ENCODE measurements at regions not wholly inside any gene's neighbourhood (a gene's known extent, or its start where the extent isn't known, plus 50 kb on each side); places are given as distances from the start of the nearest gene placed in this dataset.

DNA sequence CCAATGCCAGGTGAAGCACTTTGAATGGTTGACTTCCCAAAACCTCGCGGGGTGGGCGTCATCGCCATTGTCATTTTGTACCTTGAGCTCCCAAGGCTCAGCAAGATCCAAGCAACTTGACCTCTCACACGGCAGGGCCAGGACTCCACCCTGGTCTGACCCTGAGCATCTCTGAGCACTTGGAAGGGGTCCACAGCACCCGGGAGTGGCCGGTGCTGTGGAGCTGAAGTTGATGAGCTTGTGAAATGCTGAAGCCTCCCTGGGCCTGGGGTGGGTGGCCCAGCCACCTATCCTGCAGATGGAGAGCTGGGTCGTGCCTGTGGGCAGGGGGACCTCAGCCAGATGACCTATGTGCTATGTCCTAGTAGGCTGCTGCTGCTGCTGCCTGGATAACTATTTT lies 283.3 kb upstream of the FOXF1 start:
- TF ChIP-seq, protein P1, sequence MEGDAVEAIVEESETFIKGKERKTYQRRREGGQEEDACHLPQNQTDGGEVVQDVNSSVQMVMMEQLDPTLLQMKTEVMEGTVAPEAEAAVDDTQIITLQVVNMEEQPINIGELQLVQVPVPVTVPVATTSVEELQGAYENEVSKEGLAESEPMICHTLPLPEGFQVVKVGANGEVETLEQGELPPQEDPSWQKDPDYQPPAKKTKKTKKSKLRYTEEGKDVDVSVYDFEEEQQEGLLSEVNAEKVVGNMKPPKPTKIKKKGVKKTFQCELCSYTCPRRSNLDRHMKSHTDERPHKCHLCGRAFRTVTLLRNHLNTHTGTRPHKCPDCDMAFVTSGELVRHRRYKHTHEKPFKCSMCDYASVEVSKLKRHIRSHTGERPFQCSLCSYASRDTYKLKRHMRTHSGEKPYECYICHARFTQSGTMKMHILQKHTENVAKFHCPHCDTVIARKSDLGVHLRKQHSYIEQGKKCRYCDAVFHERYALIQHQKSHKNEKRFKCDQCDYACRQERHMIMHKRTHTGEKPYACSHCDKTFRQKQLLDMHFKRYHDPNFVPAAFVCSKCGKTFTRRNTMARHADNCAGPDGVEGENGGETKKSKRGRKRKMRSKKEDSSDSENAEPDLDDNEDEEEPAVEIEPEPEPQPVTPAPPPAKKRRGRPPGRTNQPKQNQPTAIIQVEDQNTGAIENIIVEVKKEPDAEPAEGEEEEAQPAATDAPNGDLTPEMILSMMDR (IDR thresholded peaks at IDR 0.05; ENCODE audit: low read depth, low read length, poor library complexity, severe bottlenecking), result no peak
- TF ChIP-seq EZH2phosphoT487 (IDR thresholded peaks at IDR 0.05; ENCODE audit: borderline replicate concordance, low read length), result no peak

Data from DOHH2 (cell line).